Hepatocyte (in vitro differentiated cells): ENCODE measurements at regions not wholly inside any gene's neighbourhood (a gene's known extent, or its start where the extent isn't known, plus 50 kb on each side); places are given as distances from the start of the nearest gene placed in this dataset.

Source experiments
- DNase-seq: peaks from one replicate; pipeline ENCODE4 v3.0.0-alpha.2; 2016; ENCODE audit warnings: low spot score
- H2AFZ ChIP-seq: fragments of 200-600 bp; sonication (generic); 2 replicates; pipeline ENCODE4 v1.6.0; 2016; ENCODE audit warnings: antibody characterized with exemption, mild to moderate bottlenecking
- H3K27ac ChIP-seq: fragments of 200-600 bp; sonication (generic); 2 replicates; pipeline ENCODE4 v1.5.1; 2016; ENCODE audit warnings: mild to moderate bottlenecking
- H3K27me3 ChIP-seq: fragments of 200-600 bp; sonication (generic); 2 replicates; pipeline ENCODE4 v1.6.1; 2016
- H3K36me3 ChIP-seq: fragments of 200-600 bp; sonication (generic); replicated peaks from 2 replicates; pipeline ENCODE4 v1.5.1; 2016; ENCODE audit warnings: low read depth; ENCODE audit not compliant: insufficient read depth
- H3K4me1 ChIP-seq: fragments of 200-600 bp; sonication (generic); 2 replicates; pipeline ENCODE4 v1.5.1; 2016; ENCODE audit warnings: mild to moderate bottlenecking, moderate library complexity; ENCODE audit not compliant: insufficient read depth
- H3K4me2 ChIP-seq: fragments of 200-600 bp; sonication (generic); 2 replicates; pipeline ENCODE4 v1.6.0; 2016
- H3K4me3 ChIP-seq: fragments of 200-600 bp; sonication (generic); 2 replicates; pipeline ENCODE4 v1.5.1; 2016; ENCODE audit warnings: mild to moderate bottlenecking
- H3K79me2 ChIP-seq: fragments of 200-600 bp; sonication (generic); 2 replicates; pipeline ENCODE4 v1.6.0; 2017; ENCODE audit warnings: mild to moderate bottlenecking
- H3K9me2 ChIP-seq: fragments of 200-600 bp; sonication (generic); replicated peaks from 2 replicates; pipeline ENCODE4 v1.6.0; 2017; ENCODE audit warnings: mild to moderate bottlenecking; ENCODE audit not compliant: insufficient read depth
- H3K9me3 ChIP-seq: fragments of 200-600 bp; sonication (generic); 2 replicates; pipeline ENCODE4 v1.5.1; 2016; ENCODE audit warnings: low read depth, mild to moderate bottlenecking
- H4K20me1 ChIP-seq: fragments of 200-600 bp; sonication (generic); 2 replicates; pipeline ENCODE4 v1.6.0; 2016; ENCODE audit warnings: mild to moderate bottlenecking; ENCODE audit not compliant: insufficient read depth, poor library complexity, severe bottlenecking
- CTCF ChIP-seq: fragments of 200-600 bp; sonication (generic); IDR thresholded peaks from 2 replicates; pipeline ENCODE4 v1.5.1; 2016; ENCODE audit warnings: antibody characterized with exemption, mild to moderate bottlenecking; ENCODE audit not compliant: poor library complexity
- EZH2 ChIP-seq: fragments of 200-600 bp; sonication (generic); IDR thresholded peaks from 2 replicates; pipeline ENCODE4 v1.6.1; 2016; ENCODE audit warnings: antibody characterized with exemption, mild to moderate bottlenecking, borderline replicate concordance
- EZH2phosphoT487 ChIP-seq: fragments of 200-600 bp; sonication (generic); IDR thresholded peaks from one replicate; pipeline ENCODE4 v1.6.1; 2018; ENCODE audit warnings: antibody characterized with exemption, mild to moderate bottlenecking, low read depth, moderate library complexity; ENCODE audit not compliant: unreplicated experiment, severe bottlenecking
- WGBS: methylation state at CpG from one replicate; pipeline ENCODE4 v1.1.6; 2016; ENCODE audit warnings: low lambda C conversion rate; ENCODE audit errors: missing lambda C conversion rate; 5-methylcytosine and 5-hydroxymethylcytosine counted together

GRCh38 chr10:56146806-56147205 is 214.3 kb downstream of the ZWINT start:
- Histone ChIP-seq H3K27ac (no peak overlapping the region), H3K4me1 (no peaks in the 10 kb centered on the region), H4K20me1 (no peaks in the 10 kb centered on the region), H3K4me2 (no peak overlapping the region), H3K27me3 (no peaks in the 10 kb centered on the region), H3K9me2 (no peaks in the 10 kb centered on the region), H3K4me3 (no peak overlapping the region), H2AFZ (no peak overlapping the region), H3K9me3 (no peaks in the 10 kb centered on the region), H3K79me2 (no peaks in the 10 kb centered on the region), H3K36me3 (no peaks in the 10 kb centered on the region)
- 89% methylated on average over 2 of the region's 2 CpGs for WGBS
- no peak for DNase-seq
- TF ChIP-seq CTCF = no peak
- TF ChIP-seq EZH2phosphoT487 = no peak
- TF ChIP-seq EZH2 = no peak

- Histone ChIP-seq H3K27ac (no peak overlapping the region), H3K9me3 (no peaks in the 10 kb centered on the region), H3K4me3 (no peak overlapping the region), H3K4me1 (no peaks in the 10 kb centered on the region), H3K9me2 (no peaks in the 10 kb centered on the region), H3K79me2 (no peaks in the 10 kb centered on the region), H3K36me3 (no peaks in the 10 kb centered on the region), H2AFZ (no peak overlapping the region), H3K4me2 (no peak overlapping the region), H3K27me3 (no peaks in the 10 kb centered on the region), H4K20me1 (no peaks in the 10 kb centered on the region)
- 95% methylated on average over 1 of the region's 1 CpG for WGBS
- TF ChIP-seq EZH2phosphoT487 (no peak), EZH2 (no peak), CTCF (no peak)
- no peak for DNase-seq
Measured at GRCh38 chr10:56142092-56142728, 218.8 kb downstream of the ZWINT start.

- no peaks in the 10 kb centered on the region for H3K9me3 ChIP-seq
- WGBS = 41% methylated on average over 4 of the region's 4 CpGs
- H2AFZ ChIP-seq = no peak overlapping the region
- no peaks in the 10 kb centered on the region for H4K20me1 ChIP-seq
- no peak overlapping the region for H3K4me3 ChIP-seq
- H3K27me3 ChIP-seq = no peaks in the 10 kb centered on the region
- H3K27ac ChIP-seq = no peak overlapping the region
- TF ChIP-seq EZH2 (no peak), EZH2phosphoT487 (no peak), CTCF (no peak)
- H3K4me1 ChIP-seq = no peaks in the 10 kb centered on the region
- H3K4me2 ChIP-seq = no peak overlapping the region
- no peaks in the 10 kb centered on the region for H3K79me2 ChIP-seq
- H3K9me2 ChIP-seq = no peaks in the 10 kb centered on the region
- H3K36me3 ChIP-seq = no peaks in the 10 kb centered on the region
- no peak for DNase-seq
Measured at GRCh38 chr10:56139405-56139804, 221.7 kb downstream of the ZWINT start.
